ENCODE measurements at regions not wholly inside any gene's neighbourhood (a gene's known extent, or its start where the extent isn't known, plus 50 kb on each side); places are given as distances from the start of the nearest gene placed in this dataset.

DNA sequence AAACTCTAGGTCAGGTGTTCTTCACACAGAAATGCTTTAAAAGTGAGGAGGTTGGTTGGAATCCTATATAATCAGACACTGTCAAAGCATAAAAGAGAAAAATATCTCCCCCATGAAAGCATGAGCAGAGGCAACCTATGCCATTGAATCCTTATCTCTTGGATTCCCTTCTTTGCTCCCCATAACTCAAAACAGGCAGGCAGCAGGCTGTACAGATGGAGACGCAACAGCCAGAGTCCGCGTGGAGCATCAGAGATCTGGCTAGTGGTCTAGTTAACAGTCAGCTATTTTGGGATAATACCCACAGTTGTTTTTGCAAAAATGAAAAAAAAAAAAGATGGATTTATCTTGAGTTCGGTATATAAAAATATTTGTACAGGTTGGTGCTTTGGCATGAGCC, 490.0 kb upstream of the TENM3 start:
- ATAC-seq (no peak), DNase-seq (ENCODE audit: low read depth, low spot score) (no peak)
- no peaks in the 10 kb centered on the region for H3K36me3 ChIP-seq (ENCODE audit: control insufficient read depth in 1 of 2, insufficient read depth in 2 of 2, low read length in 2 of 2)
- H3K9me3 ChIP-seq (ENCODE audit: control insufficient read depth in 1 of 2, insufficient read depth in 1 of 2, low read depth in 1 of 2, low read length in 2 of 2), result no peaks in the 10 kb centered on the region
- H3K27ac ChIP-seq (ENCODE audit: low read depth, low read length), result no peak overlapping the region
- no peaks in the 10 kb centered on the region for H4K20me1 ChIP-seq (ENCODE audit: insufficient read depth)
- no peaks in the 10 kb centered on the region for H3K79me2 ChIP-seq (ENCODE audit: insufficient read depth, low read length)
- H3K9ac ChIP-seq (ENCODE audit: low read length), result no peak overlapping the region
- peaks cover 13% of the 10 kb centered on the region; the same call in 1 of the 2 replicates for H3K27me3 ChIP-seq (ENCODE audit: insufficient read depth, low read length)
- intact Hi-C loops (cut with micrococcal nuclease), result no loop called here
- no peaks in the 10 kb centered on the region for H3K4me1 ChIP-seq (ENCODE audit: control insufficient read depth in 1 of 2, insufficient read depth in 2 of 2, low read length in 2 of 2)
- no peaks in the 10 kb centered on the region for H3K9me2 ChIP-seq (ENCODE audit: insufficient read depth)
- BruUV-seq (replicated peaks), result no TSS peak
- H3K4me3 ChIP-seq (replicated peaks in 1 of 2; ENCODE audit: low read depth in 1 of 2, low read length in 2 of 2), result no peak overlapping the region
- TF ChIP-seq, protein P1, sequence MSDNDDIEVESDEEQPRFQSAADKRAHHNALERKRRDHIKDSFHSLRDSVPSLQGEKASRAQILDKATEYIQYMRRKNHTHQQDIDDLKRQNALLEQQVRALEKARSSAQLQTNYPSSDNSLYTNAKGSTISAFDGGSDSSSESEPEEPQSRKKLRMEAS (IDR thresholded peaks at IDR 0.05), result no peak
- TF ChIP-seq TCF7L2 (IDR thresholded peaks at IDR 0.05; ENCODE audit: borderline replicate concordance, extremely low read depth, insufficient read depth, insufficient read length) (no peak), ZFX (IDR thresholded peaks at IDR 0.05) (no peak), RAD21 (IDR thresholded peaks at IDR 0.05; ENCODE audit: low read depth) (no peak), ZNF274 (IDR thresholded peaks at IDR 0.05; ENCODE audit: low read depth, low read length) (no peak), EZH2phosphoT487 (IDR thresholded peaks at IDR 0.05; ENCODE audit: borderline replicate concordance) (no peak), JUND (IDR thresholded peaks at IDR 0.05) (no peak), POLR2A (IDR thresholded peaks at IDR 0.05; ENCODE audit: borderline replicate concordance, extremely low read depth, insufficient read depth, insufficient read length) (no peak), FOSL1 (IDR thresholded peaks at IDR 0.05; ENCODE audit: low read depth) (no peak), SP1 (IDR thresholded peaks at IDR 0.05; ENCODE audit: low read depth) (no peak), EGR1 (IDR thresholded peaks at IDR 0.05; ENCODE audit: low read depth) (no peak), SRF (IDR thresholded peaks at IDR 0.05; ENCODE audit: low read depth) (no peak), YY1 (IDR thresholded peaks at IDR 0.05; ENCODE audit: extremely low read depth, insufficient replicate concordance, low read depth, low read length) (no peak), CBX3 (IDR thresholded peaks at IDR 0.05; ENCODE audit: low read depth) (no peak), CEBPB (IDR thresholded peaks at IDR 0.05; ENCODE audit: low read depth) (no peak)
- TF ChIP-seq, protein P2, sequence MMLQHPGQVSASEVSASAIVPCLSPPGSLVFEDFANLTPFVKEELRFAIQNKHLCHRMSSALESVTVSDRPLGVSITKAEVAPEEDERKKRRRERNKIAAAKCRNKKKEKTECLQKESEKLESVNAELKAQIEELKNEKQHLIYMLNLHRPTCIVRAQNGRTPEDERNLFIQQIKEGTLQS (IDR thresholded peaks at IDR 0.05), result no peak
- TF ChIP-seq, protein P3, sequence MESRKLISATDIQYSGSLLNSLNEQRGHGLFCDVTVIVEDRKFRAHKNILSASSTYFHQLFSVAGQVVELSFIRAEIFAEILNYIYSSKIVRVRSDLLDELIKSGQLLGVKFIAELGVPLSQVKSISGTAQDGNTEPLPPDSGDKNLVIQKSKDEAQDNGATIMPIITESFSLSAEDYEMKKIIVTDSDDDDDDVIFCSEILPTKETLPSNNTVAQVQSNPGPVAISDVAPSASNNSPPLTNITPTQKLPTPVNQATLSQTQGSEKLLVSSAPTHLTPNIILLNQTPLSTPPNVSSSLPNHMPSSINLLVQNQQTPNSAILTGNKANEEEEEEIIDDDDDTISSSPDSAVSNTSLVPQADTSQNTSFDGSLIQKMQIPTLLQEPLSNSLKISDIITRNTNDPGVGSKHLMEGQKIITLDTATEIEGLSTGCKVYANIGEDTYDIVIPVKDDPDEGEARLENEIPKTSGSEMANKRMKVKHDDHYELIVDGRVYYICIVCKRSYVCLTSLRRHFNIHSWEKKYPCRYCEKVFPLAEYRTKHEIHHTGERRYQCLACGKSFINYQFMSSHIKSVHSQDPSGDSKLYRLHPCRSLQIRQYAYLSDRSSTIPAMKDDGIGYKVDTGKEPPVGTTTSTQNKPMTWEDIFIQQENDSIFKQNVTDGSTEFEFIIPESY (IDR thresholded peaks at IDR 0.05; ENCODE audit: extremely low read depth, insufficient replicate concordance, low read length), result no peak
- ChIA-PET RAD21 (ENCODE audit: low non-redundant PET in 1 of 2, low total read pairs in 2 of 2, uncharacterized antibody in 2 of 2, unreplicated experiment in 2 of 2) (no interaction called here), POLR2A (no interaction called here), CTCF (no interaction called here)
- H3K4me2 ChIP-seq (ENCODE audit: low read length), result no peak overlapping the region
- H2AFZ ChIP-seq (ENCODE audit: low read depth, low read length, poor library complexity, severe bottlenecking), result no peak overlapping the region

All from HCT116 (cell line).